ENCODE measurements at regions not wholly inside any gene's neighbourhood (a gene's known extent, or its start where the extent isn't known, plus 50 kb on each side); places are given as distances from the start of the nearest gene placed in this dataset.

DNA sequence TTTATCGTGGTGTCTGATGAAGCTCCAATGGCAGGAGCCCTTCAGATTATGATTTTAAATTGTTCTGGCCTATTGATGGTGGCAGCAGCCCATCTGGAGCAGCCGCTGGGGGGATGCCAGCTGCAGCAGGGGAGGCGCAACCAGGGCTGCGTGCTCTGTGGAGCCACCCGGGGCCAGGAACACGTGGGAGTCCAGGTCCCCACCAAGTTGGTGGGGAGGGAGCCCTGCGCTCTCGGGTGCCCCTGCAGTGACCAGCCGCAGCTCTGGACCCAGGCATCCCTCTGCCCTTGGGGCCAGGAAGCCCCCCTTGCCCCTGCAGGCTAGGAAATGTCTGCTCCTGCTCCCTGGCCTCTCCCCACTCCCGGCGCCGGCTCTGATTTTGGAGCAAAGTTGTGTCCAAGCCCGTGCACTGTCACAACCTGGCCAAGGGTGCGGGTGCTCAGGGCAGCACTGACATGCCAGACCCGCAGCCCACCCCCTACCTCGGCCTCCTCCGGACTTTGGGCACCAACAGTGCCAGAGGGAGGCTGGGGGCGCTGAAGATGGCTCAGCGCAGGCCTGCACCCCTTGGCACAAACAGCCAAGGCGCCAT is 147.2 kb upstream of the ADO start:
- FAIRE-seq (no peak), DNase-seq (no peak)
- intact Hi-C loops (cut with DNase I) = no loop called here
- Histone ChIP-seq H3K27me3 (ENCODE audit: control insufficient read depth, insufficient read depth, low read length) (no peaks in the 10 kb centered on the region), H3K9ac (ENCODE audit: low read length in 3 of 3) (no peak overlapping the region), H3K36me3 (ENCODE audit: control insufficient read depth in 2 of 3, insufficient read depth in 3 of 3, low read length in 3 of 3) (no peaks in the 10 kb centered on the region), H3K9me3 (ENCODE audit: control insufficient read depth in 2 of 3, insufficient read depth in 1 of 3, low read length in 3 of 3) (no peaks in the 10 kb centered on the region), H3K27ac (ENCODE audit: low read depth in 2 of 2, low read length in 2 of 2) (no peak overlapping the region), H3K4me1 (ENCODE audit: control insufficient read depth in 2 of 3, insufficient read depth in 2 of 3, low read depth in 1 of 3, low read length in 3 of 3) (no peaks in the 10 kb centered on the region), H3K4me3 (ENCODE audit: low read length in 3 of 3) (no peak overlapping the region)
- TF ChIP-seq, protein P1, sequence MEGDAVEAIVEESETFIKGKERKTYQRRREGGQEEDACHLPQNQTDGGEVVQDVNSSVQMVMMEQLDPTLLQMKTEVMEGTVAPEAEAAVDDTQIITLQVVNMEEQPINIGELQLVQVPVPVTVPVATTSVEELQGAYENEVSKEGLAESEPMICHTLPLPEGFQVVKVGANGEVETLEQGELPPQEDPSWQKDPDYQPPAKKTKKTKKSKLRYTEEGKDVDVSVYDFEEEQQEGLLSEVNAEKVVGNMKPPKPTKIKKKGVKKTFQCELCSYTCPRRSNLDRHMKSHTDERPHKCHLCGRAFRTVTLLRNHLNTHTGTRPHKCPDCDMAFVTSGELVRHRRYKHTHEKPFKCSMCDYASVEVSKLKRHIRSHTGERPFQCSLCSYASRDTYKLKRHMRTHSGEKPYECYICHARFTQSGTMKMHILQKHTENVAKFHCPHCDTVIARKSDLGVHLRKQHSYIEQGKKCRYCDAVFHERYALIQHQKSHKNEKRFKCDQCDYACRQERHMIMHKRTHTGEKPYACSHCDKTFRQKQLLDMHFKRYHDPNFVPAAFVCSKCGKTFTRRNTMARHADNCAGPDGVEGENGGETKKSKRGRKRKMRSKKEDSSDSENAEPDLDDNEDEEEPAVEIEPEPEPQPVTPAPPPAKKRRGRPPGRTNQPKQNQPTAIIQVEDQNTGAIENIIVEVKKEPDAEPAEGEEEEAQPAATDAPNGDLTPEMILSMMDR (IDR thresholded peaks at IDR 0.05; ENCODE audit: borderline replicate concordance, extremely low read depth, insufficient read depth) = no peak

DNA sequence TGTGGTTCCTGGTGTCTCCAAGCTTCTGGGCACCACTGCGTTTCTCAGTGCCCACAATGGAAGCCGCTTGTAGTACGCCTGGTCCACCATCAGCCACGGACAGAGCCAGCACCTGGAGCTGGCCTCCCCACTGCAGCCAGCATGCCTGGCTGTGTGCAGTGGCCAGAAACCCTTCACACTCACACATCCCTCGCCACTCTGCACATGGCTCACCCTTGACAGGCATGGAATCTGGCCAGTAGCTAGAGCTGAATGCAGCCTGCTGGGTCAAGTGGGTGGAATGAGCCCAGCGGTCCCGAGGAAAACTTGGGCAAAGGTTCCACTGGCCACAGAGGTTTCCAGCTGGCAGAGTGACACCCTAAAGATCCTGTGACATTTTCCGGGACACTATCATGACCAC is 146.0 kb upstream of the ADO start:
- intact Hi-C loops (cut with DNase I) = no loop called here
- no peaks in the 10 kb centered on the region for H3K36me3 ChIP-seq (ENCODE audit: control insufficient read depth in 2 of 3, insufficient read depth in 3 of 3, low read length in 3 of 3)
- TF ChIP-seq, protein P1 (IDR thresholded peaks at IDR 0.05; ENCODE audit: borderline replicate concordance, extremely low read depth, insufficient read depth) = no peak
- H3K4me3 ChIP-seq (ENCODE audit: low read length in 3 of 3) = no peak overlapping the region
- FAIRE-seq = no peak
- H3K27me3 ChIP-seq (ENCODE audit: control insufficient read depth, insufficient read depth, low read length) = no peaks in the 10 kb centered on the region
- no peaks in the 10 kb centered on the region for H3K9me3 ChIP-seq (ENCODE audit: control insufficient read depth in 2 of 3, insufficient read depth in 1 of 3, low read length in 3 of 3)
- DNase-seq = no peak
- no peaks in the 10 kb centered on the region for H3K4me1 ChIP-seq (ENCODE audit: control insufficient read depth in 2 of 3, insufficient read depth in 2 of 3, low read depth in 1 of 3, low read length in 3 of 3)
- H3K27ac ChIP-seq (ENCODE audit: low read depth in 2 of 2, low read length in 2 of 2) = no peak overlapping the region
- no peak overlapping the region for H3K9ac ChIP-seq (ENCODE audit: low read length in 3 of 3)

DNA sequence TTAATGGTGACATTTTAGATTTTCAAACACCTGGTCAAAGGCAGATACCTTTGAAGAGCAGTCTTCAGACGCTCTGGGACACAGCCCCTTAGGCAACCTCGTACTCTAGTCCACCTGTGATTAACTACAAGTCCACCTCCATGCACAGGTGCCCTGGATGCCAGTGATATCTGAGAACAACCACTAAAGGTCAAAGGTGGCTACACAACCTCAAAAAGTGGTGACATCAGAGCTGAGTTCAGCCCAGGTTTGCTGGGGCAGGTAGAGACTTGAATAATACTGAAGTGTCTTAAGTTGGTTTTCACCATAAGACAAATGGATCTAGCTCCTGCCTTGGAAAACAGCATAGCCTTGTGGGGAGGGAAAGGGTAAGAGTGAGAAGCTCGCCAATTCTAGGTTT is 143.4 kb upstream of the ADO start:
- intact Hi-C loops (cut with DNase I) = no loop called here
- TF ChIP-seq, protein P1 (IDR thresholded peaks at IDR 0.05; ENCODE audit: borderline replicate concordance, extremely low read depth, insufficient read depth) = no peak
- FAIRE-seq (no peak), DNase-seq (no peak)
- H3K27ac ChIP-seq (ENCODE audit: low read depth in 2 of 2, low read length in 2 of 2) = no peak overlapping the region
- no peak overlapping the region for H3K9ac ChIP-seq (ENCODE audit: low read length in 3 of 3)
- no peaks in the 10 kb centered on the region for H3K4me1 ChIP-seq (ENCODE audit: control insufficient read depth in 2 of 3, insufficient read depth in 2 of 3, low read depth in 1 of 3, low read length in 3 of 3)
- no peaks in the 10 kb centered on the region for H3K36me3 ChIP-seq (ENCODE audit: control insufficient read depth in 2 of 3, insufficient read depth in 3 of 3, low read length in 3 of 3)
- no peaks in the 10 kb centered on the region for H3K27me3 ChIP-seq (ENCODE audit: control insufficient read depth, insufficient read depth, low read length)
- H3K9me3 ChIP-seq (ENCODE audit: control insufficient read depth in 2 of 3, insufficient read depth in 1 of 3, low read length in 3 of 3) = no peaks in the 10 kb centered on the region
- H3K4me3 ChIP-seq (ENCODE audit: low read length in 3 of 3) = no peak overlapping the region

DNA sequence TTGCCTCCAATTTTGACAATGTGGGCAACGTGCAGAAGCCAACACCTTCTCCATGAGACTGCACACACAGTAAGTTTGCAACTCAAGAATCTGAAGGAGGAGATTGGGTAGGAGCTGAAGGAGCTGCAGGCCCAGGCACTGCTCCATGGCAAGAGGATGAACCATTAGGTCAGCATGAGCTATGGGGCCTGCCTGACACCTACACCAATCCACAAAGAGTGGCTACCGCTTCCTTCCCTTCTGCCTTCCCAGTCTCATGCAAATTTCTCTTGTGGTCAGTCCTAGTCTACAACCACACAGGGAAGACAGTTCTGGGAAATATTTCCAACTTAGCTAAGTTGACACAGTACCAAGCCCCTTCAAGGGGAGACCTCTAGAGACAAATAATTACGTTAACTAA is 142.0 kb upstream of the ADO start:
- TF ChIP-seq, protein P1 (IDR thresholded peaks at IDR 0.05; ENCODE audit: borderline replicate concordance, extremely low read depth, insufficient read depth) = no peak
- H3K4me3 ChIP-seq (ENCODE audit: low read length in 3 of 3) = no peak overlapping the region
- DNase-seq (no peak), FAIRE-seq (no peak)
- H3K36me3 ChIP-seq (ENCODE audit: control insufficient read depth in 2 of 3, insufficient read depth in 3 of 3, low read length in 3 of 3) = no peaks in the 10 kb centered on the region
- no peaks in the 10 kb centered on the region for H3K4me1 ChIP-seq (ENCODE audit: control insufficient read depth in 2 of 3, insufficient read depth in 2 of 3, low read depth in 1 of 3, low read length in 3 of 3)
- intact Hi-C loops (cut with DNase I) = no loop called here
- no peaks in the 10 kb centered on the region for H3K27me3 ChIP-seq (ENCODE audit: control insufficient read depth, insufficient read depth, low read length)
- H3K9ac ChIP-seq (ENCODE audit: low read length in 3 of 3) = no peak overlapping the region
- no peak overlapping the region for H3K27ac ChIP-seq (ENCODE audit: low read depth in 2 of 2, low read length in 2 of 2)
- no peaks in the 10 kb centered on the region for H3K9me3 ChIP-seq (ENCODE audit: control insufficient read depth in 2 of 3, insufficient read depth in 1 of 3, low read length in 3 of 3)

Measured in kidney (tissue), 13 donors.